T-helper 1 cell (primary cell): ENCODE measurements at regions not wholly inside any gene's neighbourhood (a gene's known extent, or its start where the extent isn't known, plus 50 kb on each side); places are given as distances from the start of the nearest gene placed in this dataset.
"Not testable (repeated sequence)": the region's sequence is repeated elsewhere in the genome, so short reads cannot be mapped to it uniquely, and the experiment has no call there.

Experiments
- DNase-seq, 5 donors: peaks; one replicate each; pipeline ENCODE4 v3.0.0-alpha.2; 2012 to 2020

DNA sequence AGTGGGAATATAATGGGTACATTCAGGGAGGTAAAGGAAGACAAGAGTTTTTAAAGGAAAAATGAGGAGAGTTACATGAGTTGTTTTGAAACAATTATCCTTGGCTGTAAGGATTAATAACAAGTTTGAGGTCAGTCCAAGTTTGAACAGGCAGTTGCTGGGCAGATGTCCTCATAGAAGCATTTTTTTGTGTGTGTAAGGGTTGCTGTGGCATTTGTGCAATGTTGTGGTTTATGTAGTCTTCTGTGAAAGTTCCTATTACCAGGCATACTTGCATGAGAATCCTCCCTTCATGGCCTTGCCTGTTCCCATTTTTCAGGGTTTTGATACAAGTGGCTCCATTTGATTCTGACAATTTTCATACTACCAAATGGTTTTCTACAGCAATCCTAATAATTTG lies 400.2 kb downstream of the KCNA4 start:
- no peak for DNase-seq

- DNase-seq = no peak
These were observed 404.4 kb downstream of the KCNA4 start for GRCh38 chr11:29612423-29612822.

- no peak for DNase-seq
These were observed 410.3 kb downstream of the KCNA4 start for GRCh38 chr11:29606330-29607031.

DNA sequence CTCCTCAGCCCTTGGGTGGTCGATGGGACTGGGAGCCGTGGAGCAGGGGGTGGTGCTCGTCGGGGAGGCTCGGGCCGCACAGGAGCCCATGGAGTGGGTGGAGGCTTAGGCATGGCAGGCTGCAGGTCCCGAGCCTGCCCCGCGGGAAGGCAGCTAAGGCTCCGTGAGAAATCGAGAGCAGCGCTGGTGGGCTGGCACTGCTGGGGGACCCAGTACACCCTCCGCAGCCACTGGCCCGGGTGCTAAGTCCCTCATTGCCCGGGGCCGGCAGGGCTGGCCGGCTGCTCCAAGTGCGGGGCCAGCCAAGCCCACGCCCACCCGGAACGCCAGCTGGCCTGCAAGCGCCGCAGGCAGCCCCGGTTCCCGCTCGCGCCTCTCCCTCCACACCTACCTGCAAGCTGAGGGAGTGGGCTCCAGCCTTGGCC lies 416.7 kb downstream of the KCNA4 start:
- not testable (repeated sequence) for DNase-seq

GRCh38 chr11:29584342-29584741 lies 432.5 kb downstream of the KCNA4 start:
- DNase-seq = no peak

DNA sequence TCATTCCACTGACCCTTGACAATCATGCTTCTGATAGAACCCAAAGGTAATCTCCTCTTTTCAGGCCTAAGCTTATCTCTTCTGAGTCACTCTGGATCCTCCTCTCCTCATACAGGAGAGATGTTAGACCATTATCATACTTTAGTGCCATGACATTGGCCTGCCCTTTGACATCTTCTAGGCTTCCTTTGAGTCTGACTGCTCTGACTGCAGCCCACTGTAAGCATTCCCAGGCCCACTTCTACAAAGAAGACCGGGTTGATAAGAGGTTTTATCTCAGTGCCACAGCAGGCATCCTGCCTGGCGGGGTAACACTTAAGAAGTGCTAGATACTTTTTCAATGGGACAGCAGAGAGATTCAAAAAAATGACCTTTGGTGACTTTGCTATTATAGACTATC lies 438.0 kb downstream of the KCNA4 start:
- DNase-seq = no peak

DNA sequence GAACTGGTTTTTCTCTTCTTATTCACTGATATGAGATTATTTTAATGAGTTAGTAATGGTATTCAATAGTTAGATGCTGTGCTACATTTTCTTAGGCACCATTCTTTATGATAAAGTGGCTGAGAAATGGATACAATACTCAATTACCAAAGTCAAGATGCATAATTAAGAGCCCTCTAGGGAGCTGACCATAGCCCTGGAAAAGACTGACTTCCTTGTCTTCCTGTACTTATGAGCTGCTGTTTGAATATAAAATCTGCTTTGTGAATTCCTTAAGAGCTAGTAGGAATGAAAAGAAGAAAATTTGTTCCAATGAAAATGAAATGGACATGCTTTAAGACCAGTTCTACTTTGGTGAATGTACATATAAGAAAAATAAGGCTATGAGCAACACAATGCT lies 452.3 kb downstream of the KCNA4 start:
- no peak for DNase-seq

DNA sequence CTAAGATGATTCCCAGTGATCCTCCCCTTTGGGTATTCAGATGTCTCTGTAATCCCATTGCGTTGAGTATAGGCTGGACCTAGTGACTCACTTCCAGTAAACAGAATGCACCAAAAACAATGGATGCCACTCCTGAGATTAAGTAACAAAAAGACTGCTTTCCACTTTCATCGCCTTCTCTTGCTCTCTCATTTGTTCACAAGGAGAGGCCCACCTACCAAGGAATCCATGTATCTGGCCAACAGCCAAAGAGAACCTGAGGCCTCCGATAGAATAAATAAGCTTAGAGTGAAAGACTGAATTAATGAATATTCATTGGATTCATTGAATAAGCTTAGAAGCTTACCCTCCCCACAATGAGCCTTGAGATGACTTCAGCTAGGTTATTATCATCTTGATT lies 454.6 kb downstream of the KCNA4 start:
- DNase-seq = no peak

DNA sequence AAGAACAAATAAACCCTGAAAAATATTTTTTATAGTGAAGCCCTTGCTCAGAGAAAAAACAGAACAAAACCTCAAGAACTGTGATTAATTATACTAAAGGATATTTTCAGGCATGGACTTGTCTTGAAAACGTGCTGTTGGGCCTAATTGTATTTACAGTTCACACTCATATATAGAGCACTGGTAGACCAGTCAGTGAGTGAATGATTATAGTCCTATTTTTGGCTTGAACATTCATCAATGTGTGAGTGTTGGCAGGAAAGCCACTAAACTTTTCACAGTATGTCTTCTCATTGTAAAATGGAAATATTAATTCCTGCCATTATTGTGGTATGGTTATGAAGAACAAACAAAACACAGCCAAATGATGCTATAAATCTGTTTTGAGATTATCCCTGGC lies 462.8 kb downstream of the KCNA4 start:
- no peak for DNase-seq

DNA sequence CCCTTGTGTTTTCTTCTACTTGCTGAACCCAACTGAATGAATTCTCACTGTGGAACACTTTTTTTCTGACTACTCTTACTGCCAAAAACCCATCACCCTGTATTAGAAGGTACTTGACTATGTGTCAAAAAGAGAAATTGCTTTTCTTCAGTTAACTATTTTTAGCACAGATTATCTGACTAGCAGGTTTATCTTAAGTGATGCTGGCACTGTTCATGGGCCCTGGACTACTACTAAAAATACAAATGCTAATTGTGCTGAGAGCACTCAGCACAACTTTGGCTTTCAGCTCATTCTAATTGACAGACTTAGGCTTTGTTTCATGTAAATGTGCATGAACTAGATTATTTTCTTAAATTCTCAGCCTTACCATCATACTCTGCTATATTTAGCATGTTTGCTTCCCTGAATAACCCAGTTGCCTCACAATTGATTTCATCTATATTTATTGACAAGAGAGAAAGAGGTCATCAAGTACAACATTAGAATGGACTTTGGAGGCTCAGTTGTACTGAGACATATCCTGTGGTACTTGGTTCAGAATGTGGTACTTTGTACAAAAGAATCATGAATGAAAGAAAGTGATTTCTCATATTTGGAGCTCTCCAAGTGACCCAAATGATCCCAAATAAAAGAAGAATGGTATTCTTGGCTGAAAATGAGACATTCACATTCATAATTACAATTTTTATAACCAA lies 478.3 kb downstream of the KCNA4 start:
- no peak for DNase-seq

GRCh38 chr11:29534836-29535235 lies 482.0 kb downstream of the KCNA4 start:
- no peak for DNase-seq

GRCh38 chr11:29530961-29531360 lies 485.9 kb downstream of the KCNA4 start:
- no peak for DNase-seq

DNA sequence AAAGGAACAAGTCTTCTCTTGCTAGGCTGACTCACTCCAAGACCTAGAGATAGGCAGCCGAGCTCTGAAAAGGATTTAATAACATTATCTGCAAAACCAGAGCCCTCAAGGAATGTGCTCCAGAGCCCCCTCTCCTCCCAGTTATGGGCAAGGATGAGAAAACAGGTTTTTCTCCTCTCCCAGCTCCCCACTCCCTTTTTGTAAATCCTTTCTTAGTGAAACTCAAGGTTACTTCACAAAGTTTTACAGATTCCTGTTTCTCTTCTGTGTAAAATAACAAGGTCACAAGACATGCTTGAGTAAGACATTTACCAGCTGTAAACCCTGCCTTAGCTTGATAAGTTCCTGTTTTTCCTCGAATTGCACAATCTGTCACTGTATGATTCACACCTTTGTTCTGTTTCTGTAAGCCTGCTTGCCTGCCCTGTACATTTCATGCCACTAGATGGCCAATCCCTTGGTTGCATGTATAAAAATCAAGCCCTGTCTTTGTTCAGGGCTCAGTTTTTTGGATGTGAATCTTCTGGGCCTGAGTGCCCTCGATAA lies 489.4 kb downstream of the KCNA4 start:
- DNase-seq = no peak

DNA sequence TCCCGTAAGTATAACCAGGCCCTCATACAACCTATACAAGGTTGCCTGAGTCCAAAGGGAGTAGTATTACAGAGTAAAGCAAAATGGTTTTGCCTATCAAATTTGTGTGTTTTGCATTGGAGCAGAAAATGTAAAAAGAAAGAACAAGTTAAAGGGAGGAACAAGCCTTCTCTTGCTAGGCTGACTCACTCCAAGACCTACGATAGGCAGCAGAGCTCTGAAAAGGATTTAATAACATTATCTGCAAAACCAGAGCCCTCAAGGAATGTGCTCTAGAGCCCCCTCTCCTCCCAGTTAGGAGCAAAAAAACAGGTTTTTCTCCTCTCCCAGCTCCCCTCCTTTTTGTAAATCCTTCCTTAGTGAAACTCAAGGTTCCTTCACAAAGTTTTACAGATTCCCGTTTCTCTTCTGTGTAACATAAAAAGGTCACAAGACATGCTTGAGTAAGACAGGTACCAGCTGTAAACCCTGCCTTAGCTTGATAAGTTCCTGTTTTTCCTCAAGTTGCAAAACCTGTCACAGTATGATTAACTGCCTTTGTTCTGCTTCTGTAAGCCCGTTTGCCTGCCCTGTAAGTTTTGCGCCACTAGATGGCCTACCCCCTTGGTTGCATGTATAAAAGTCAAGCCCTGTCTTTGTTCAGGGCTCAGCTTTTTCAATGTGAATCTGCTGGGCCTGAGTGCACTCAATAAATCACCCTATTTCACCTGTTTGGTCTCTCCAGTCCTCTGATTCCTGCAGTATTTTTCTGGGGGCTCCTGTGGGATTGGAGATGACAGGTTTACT lies 498.2 kb downstream of the KCNA4 start:
- no peak for DNase-seq

DNA sequence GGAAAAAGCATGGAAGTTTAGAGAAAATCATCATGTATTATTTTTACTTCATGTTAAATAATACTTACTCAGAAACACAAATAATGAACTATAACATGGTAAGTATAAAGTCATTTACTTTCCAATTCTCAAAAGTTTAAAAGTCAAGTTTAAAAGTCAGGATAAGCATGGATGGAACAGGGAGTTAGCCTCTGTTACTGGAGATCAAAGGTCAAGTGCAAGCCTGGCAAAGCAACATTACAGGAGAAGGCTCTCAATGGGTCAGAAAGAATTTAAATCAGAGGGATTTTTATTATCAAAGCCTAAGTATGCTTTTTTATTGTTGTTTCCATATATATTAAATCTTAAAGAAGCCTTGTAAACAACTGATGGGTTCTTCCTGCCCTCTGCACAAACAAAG lies 505.4 kb downstream of the KCNA4 start:
- no peak for DNase-seq

DNA sequence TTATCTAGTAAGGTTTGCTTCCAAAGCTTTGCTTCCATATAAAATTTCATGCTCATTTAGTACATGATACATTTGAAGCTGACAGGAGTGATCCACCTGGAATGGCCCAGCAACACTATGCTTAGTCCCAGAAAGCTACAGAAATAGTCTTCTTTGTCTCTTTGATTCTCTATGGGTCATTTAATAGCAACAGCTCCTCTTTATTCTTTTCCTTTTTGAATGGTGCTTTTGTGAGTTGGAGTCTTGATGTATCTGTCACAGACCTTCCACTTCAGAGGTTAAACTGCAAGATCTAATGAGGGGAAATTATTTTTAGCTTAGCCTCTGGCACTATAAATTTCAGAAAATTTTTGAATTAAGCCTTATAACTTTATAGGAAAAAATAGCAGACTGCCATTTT lies 509.5 kb downstream of the KCNA4 start:
- DNase-seq = no peak

DNA sequence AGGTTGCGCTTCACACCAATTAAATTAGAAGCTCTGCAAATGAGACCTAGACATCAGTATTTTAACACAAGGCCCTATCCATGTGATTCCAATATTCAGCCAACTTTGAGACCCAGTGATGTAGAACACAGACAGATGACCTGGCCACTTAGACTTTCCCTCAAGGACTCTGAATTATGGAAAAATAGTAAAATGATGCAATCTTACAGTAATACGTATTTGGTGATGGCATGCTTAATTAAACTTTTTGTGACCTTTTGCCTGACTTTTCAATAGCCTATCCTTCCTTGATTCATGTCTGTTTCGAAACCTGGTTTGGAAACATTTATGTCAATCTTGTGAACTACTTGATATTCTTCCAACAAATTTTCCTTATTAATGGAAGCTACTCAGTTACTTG lies 521.2 kb downstream of the KCNA4 start:
- DNase-seq = no peak

GRCh38 chr11:29490938-29491337 lies 525.9 kb downstream of the KCNA4 start:
- DNase-seq = no peak

DNA sequence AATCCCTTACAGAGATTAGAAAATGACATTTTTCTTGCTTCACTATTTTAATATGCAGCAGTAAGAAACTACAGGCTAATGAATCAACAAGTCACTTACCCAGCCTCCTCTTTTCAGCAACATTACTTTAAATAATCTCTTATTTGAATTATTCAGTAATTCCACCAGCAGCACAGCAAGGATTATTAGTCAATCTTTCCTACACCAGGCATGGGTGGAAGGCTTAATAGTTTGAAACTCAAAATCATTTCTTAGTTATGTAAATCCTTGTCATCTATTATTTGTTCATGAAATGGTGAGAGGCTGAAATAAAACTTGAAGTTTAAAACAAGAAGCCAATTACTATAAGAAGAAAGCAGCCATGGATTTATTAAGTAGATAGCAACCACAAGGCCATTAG lies 530.5 kb downstream of the KCNA4 start:
- no peak for DNase-seq

- DNase-seq = no peak
These were observed 531.2 kb downstream of the KCNA4 start for GRCh38 chr11:29485641-29486040.

- DNase-seq = no peak
These were observed 532.3 kb downstream of the KCNA4 start for GRCh38 chr11:29484548-29484947.

GRCh38 chr11:29483831-29484230 lies 533.0 kb downstream of the KCNA4 start:
- DNase-seq = no peak

DNA sequence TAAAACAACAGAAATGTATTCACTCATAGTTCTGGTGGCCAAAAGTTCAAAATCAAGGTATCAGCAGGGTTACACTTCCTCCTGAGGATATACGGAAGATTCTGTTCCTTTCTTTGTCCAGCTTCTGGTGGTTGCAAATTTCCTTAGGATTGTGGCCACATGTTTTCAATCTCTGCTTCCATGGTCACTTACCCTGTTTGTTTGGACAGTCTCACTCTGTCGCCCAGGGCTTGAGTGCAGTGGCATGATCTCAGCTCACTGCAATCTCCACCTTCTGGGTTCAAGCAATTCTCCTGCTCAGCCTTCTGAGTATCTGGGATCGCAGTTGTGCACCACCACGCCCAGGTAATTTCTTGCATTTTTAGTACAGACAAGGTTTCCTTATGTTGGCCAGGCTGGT lies 534.3 kb downstream of the KCNA4 start:
- no peak for DNase-seq

DNA sequence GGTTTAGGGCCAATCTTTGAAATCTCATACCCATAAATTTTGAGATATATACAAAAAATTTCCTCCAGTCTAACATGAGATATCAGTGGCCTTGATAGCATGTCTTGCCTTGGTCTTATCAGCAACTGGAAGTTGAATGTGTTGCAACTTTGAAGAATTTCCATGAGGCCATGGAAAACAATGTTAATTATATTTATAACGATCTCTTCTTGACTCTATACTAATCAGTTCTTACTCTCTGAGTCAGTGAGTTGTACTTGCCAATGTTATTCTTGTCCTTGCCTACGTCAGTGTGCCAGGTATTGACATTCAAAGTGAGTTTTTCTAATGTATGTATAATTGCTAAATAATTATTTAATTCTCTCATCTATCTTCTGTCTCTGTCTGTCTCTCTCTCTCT lies 535.1 kb downstream of the KCNA4 start:
- DNase-seq = no peak
